HG03469 (cell line): ENCODE measurements at regions not wholly inside any gene's neighbourhood (a gene's known extent, or its start where the extent isn't known, plus 50 kb on each side); places are given as distances from the start of the nearest gene placed in this dataset.
A peak's percentile ranks its signal among the peaks of the same experiment; 100 is the strongest.

Source experiments
- ATAC-seq: cut with Tn5 transposase; IDR thresholded peaks from one replicate; pipeline ENCODE4 v1.9.1; 2021; ENCODE audit warnings: mild to moderate bottlenecking, moderate library complexity, moderate number of reproducible peaks; ENCODE audit not compliant: unreplicated experiment

DNA sequence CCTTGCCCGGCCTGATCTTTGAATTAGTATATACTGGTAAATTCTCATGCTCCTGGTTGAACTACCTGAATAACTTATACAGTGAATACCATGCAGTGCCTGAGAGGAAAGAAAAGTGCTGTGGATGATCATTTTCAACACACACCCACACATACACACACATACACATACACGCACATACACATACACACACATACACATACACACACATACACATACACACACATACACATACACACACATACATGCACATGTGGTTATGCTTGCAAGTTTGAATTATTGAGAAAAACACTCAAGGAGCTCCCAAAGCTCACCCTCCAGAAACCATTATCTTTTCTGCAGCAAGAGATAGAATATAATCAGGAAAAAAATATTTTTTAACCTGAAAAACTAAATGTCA, 366.9 kb upstream of the RASGEF1B start:
- no peak for ATAC-seq

DNA sequence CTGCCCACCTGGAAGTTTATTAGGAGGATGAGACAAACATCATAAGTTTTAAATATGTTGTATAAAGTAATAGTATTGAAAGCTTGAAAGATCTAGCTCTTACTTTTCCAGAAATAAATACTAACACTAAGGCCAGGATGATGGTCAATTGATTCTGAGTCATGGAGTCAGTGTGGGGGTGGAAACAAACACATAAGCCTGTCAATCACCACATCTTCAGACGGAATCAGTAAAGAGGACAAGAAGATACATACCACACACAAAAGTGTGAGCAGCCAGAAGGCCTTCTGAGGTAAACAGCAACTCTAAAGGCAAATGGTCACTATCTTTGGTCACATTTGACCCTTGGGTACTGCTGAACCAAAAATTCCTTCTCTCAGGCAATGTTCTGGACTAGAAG, 365.0 kb upstream of the RASGEF1B start:
- no peak for ATAC-seq

DNA sequence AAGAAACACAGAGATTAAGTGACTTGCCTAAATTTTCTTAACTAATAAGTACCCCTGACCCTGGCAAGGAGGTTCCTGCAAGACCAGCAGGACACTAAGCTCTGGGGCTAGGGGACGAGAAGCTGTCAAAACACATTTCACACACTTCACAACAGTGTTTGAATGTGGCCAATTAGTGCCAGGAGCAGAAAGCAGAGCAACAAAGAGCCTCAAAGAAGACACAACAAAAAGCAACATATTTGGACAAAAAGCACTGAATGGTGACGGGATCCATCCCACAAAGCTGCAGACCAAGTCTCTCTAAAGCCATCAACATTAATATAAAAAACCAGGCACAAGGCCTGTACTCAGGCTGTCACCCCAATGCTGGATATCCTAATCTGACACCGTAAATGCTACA, 361.9 kb upstream of the RASGEF1B start:
- ATAC-seq = no peak

- no peak for ATAC-seq
Measured at GRCh38 chr4:81828991-81829390, 357.3 kb upstream of the RASGEF1B start.

GRCh38 chr4:81827577-81828202, 356.0 kb upstream of the RASGEF1B start:
- peak; percentile 84 for ATAC-seq

- no peak for ATAC-seq
Measured at GRCh38 chr4:81826817-81827424, 355.2 kb upstream of the RASGEF1B start.

DNA sequence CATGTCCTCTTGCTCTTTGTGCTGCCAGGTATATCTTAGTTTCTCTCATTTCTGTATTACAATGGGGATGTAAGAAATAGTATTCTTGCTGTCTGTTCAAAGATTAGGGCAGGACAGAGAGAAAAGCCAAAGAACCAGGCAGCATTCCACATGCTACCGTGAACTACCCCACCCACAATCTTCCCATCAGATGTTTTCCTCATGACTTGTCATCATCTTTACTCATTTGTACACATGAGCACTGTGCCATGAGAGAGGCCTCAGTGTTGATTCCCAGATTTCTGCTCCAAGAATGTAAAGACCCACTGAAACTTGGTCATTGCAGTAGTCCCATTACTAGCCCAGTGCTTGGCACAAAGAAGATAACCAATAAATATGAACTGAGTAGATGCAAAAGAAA, 354.6 kb upstream of the RASGEF1B start:
- no peak for ATAC-seq

DNA sequence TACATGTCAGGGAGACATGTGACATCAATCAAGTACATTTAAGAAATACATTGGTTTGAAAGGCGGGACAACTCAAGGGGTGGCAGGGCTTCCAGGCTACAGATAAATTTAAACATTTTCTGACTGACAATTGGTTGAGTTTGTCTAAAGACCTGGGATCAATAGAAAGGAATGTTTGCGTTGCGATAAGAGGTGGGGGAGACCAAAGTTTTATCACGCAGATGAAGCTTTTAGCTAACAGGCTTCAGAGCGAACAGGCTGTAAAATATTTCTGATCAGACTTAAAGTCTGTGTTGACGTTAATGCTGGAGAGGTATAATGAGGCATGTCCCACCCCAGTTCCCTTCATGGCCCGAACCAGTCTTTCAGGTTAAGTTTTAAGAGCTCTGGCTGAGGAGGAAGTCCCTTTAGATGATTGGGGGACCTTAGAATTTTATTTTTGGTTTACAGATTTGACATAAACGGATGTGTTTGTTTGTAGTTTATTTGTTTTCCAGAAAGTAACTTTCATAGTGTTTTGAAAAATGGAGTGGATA, 346.7 kb upstream of the RASGEF1B start:
- no peak for ATAC-seq

- no peak for ATAC-seq
Measured at GRCh38 chr4:81816031-81816761, 344.5 kb upstream of the RASGEF1B start.

GRCh38 chr4:81814987-81815541, 343.4 kb upstream of the RASGEF1B start:
- ATAC-seq = no peak

DNA sequence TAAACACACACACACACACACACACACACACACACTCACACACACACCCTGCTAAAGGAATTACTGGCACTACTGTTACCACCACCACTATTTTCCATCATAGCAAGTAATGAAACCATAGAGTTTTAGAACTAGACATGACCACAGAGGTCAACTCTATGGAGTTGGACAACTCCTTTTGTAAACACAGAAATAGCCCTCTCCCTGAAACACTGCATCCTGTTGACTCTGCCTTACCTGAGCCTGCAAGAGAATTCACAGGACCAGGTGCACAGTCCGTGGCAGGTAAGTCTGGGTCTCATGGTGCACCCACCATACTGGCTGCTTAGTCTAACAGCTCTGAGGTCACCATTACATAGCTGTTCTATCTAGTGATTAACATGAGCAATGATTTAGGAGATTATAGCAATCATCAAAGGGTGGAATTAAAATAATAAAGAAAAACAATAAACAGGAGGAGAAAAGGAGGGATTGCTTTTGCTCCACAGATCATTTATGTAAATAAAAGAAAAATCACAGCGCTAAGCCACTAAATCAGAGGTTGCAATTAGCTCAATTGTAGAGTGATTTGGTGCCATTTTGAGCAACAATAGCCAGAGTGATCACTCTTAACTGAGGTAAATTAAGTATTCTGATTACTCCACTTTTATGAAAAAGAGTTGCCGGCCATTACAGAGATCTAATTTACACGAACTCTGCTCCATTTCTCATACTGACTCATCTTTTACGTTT, 340.0 kb upstream of the RASGEF1B start:
- ATAC-seq = no peak

DNA sequence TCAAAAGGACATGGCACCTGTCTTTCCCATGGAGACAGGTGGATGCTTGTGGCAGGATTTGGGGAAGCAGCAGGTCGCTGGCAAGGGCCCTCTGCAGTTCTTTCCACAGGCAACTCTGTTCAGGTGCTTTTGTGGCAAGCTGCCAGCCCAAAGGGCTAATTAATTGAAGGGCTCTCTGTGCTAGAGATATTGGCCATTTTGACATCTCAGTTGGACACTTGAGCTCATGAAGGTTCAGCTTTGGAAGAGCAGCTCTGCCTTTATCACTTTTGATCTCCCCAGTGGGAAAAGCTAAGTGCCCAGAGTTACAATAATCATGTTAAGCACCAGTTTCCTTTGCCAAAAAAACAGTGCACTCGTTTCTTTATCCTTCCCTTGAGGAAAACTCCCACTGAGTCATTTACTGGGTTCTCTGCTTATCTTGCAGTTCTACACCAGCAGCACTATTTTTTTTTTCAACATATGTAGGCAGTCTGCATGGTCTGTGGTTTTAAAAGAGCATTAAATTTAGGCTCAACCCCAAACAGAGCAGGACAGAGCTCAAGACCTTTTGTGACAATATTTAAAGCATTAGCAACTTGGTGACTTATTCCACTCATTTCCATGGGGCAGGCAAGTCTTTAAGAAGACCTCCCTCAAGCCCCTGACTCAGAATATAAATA, 336.4 kb upstream of the RASGEF1B start:
- no peak for ATAC-seq

DNA sequence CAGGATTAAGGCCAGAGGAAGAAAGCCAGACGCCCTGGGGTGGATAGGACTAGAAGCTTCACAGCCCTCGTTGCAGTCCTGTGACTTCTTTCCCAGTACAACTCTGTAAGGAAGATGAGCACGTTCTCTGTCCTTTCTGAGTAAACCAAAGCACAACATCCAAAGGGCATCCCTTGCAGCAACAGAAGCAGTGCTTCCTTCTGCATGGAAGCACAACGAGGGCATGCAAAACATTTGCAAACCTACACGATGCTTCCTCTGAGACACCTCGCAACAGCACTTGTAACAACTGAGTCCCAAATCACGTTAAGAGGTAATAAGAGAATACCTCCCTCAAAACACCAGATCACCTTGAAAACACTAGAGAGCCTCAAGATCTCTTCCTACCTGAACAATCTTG, 335.7 kb upstream of the RASGEF1B start:
- no peak for ATAC-seq

DNA sequence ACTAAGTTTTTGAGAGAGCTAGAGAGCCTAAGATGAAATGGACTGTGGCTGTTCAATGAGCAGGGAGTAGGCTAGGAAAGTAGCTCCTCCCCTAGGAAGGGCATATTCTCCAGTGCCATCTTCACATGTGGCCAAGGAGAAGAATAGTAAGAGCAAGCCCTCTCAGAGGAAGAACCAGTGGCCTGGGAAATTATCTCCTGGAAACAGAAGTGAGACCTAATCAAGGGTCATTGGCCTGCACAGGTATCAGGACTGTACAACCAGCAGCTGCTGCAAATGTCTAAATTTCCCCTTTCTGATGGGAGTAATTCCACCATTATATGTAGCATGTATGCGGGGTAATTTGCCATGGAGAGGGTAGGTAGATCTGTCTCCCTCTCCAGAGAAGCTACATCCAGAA, 334.8 kb upstream of the RASGEF1B start:
- ATAC-seq = no peak

DNA sequence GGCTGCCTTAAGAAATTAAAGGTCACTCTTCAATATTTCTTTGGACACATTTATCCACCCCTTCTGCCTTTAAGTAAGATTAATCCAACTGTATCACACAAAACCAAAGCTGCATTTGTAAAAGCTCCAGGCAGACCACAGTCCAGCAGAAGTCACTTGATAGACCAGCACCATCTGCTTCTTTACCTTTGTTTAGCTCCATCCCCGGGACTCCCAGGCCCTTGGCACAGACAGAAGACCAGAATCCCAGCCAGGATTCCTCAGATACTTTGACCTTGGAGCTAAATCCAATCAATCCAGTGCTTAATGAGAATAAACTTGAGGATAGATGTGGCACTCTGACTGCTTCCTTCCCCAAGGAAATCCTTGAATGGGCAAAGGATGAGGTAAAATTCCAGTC, 333.1 kb upstream of the RASGEF1B start:
- ATAC-seq = no peak

DNA sequence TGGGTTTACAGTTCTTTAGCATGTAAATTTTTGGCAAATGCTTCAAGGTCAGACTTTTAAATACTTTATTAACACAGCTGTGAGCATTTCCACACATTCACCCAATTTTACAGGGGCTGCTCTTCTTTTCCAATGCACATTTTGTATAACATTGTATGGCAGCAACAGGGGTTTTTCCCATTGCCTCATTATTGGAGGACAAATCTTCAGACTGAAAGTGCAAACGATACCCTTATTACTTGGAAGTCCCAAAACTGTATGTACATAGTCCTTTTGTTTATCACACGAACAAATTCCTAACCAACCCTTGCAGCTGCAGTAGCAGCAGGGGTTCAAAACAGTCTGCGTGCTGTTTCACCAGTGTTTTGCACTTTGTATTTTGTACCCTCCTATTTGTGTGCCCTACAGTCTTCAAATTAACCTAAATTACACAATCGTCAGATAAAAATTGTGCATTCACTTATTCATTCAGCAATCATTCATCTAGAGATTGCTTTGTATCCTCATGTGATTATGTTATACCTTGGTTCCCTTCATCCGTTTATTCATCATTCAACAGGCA, 330.7 kb upstream of the RASGEF1B start:
- ATAC-seq = no peak

- no peak for ATAC-seq
Measured at GRCh38 chr4:81799371-81799770, 327.7 kb upstream of the RASGEF1B start.

DNA sequence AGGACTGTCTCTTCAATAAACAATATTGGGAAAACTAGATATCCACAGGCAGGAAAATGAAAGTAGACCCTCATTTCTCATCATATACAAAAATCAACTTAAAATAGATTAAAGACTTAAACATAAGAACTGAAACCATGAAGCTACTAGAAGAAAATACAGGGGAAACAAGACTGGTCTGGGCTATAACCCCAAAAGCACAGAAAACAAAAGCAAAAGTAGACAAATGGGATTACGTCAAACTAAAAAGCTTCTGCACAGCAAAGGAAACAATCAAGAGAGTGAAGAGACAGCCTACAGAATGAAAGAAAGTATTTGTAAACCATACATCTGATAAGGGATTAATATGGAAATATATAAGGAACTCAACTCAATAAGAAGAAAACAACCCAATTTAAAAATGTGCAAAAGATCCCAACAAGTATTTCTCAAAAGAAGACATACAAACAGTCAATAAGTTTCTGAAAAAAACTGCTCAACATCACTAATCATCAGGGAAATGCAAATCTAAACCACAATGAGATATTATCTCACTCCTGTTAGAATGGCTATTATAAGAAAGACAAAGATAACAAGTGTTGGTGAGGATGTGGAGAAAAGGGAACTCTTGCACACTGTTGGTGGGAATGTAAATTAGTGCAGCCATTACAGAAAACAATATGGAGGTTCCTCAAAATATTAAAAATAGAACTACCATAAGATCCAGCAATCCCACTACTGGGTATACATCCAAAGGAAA, 325.3 kb upstream of the RASGEF1B start:
- ATAC-seq = no peak

DNA sequence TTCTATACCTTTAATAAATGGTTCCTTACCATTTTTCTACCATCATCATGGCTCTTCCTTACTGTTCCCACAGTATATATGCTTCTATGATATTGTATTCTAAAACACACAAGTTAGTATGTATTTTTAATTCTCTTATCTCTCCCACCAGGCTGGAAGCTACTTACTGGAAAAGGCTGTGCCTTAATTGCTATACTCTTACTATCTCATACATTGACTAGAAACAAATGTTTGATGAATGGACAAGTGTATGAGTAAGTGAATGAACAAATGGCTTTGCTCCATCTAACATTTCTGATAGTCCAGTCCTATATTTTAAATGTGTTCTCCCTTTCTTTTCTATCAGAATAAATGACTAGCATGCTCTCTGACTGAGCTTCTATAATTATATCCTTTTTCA, 320.8 kb upstream of the RASGEF1B start:
- ATAC-seq = no peak

DNA sequence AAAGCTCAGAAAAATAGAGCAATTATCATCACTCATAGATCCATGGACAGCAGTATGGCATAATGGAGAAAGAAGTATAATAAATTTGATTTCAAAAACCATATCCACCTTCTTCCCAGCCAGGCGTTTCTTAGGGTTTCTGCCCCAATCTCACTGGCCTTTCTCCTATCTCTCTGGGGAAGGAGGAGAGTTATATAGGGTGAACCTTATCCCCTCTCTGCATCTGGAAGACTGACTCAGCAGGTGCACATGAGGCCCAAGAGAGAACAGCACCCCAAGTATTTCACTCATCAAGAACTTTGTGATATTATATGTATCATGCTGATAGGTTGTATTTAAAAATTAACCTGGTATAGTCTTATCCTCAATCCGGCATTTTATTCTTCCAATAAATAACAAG, 318.8 kb upstream of the RASGEF1B start:
- no peak for ATAC-seq
